ENCODE measurements at regions not wholly inside any gene's neighbourhood (a gene's known extent, or its start where the extent isn't known, plus 50 kb on each side); places are given as distances from the start of the nearest gene placed in this dataset.

DNA sequence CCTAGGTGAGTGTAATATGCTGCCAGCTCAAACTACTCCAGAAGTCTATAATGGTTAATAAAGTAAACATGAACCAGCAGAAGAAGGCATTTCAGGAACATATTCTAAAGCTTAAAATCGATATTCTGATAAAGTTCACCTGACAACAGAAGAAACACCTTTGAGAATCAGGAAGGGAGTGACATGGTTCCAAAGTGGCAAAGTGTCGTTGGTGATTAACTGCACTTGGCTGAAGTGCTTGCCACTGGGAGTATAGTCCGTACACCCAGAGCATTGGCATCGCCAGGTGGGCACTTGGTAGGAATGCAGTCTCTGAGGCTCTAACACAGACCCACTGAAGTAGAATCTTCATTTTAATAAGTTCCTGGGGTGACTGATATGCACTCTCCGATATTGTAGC lies 76.0 kb upstream of the H2AZ1 start:
- DNase-seq (ENCODE audit: extremely low spot score) = no peak
- no peak for TF ChIP-seq POLR2AphosphoS5 (IDR thresholded peaks at IDR 0.05)
- no peak for TF ChIP-seq EP300 (IDR thresholded peaks at IDR 0.05)
- TF ChIP-seq, protein P1, sequence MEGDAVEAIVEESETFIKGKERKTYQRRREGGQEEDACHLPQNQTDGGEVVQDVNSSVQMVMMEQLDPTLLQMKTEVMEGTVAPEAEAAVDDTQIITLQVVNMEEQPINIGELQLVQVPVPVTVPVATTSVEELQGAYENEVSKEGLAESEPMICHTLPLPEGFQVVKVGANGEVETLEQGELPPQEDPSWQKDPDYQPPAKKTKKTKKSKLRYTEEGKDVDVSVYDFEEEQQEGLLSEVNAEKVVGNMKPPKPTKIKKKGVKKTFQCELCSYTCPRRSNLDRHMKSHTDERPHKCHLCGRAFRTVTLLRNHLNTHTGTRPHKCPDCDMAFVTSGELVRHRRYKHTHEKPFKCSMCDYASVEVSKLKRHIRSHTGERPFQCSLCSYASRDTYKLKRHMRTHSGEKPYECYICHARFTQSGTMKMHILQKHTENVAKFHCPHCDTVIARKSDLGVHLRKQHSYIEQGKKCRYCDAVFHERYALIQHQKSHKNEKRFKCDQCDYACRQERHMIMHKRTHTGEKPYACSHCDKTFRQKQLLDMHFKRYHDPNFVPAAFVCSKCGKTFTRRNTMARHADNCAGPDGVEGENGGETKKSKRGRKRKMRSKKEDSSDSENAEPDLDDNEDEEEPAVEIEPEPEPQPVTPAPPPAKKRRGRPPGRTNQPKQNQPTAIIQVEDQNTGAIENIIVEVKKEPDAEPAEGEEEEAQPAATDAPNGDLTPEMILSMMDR (IDR thresholded peaks at IDR 0.05) = no peak
- TF ChIP-seq POLR2A (IDR thresholded peaks at IDR 0.05; ENCODE audit: low read depth) = no peak
- 81% methylated on average over 5 of the region's 5 CpGs for WGBS
- Histone ChIP-seq H3K4me1 (peaks cover 0 to 8% (median 3%) of the 10 kb centered on the region in 4 donors), H3K27me3 (no peaks in the 10 kb centered on the region), H3K36me3 (no peaks in the 10 kb centered on the region), H3K27ac (replicated peaks in 1 of 4) (no peak overlapping the region), H3K4me3 (no peak overlapping the region), H3K9me3 (no peaks in the 10 kb centered on the region)
- intact Hi-C loops (cut with DNase I) = no loop called here

DNA sequence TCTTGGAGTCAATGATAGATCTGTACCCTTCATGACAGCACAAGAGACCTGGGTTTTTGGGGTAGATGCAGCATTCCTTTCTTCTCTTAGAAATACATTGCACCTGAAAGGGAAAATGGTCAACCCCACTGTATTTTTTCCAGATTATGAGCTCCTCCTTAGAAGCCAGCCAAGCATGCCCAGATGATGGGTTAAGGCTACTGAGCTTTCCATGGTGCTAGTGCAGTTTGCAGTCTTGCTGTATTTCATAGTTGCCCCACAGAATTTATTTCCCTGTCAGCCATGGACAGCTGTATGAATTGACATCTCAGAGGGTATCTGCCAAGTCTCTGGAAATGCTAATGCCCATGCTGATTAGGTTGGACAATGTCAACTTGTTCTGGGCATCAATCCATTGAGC lies 73.7 kb upstream of the H2AZ1 start:
- intact Hi-C loops (cut with DNase I) = no loop called here
- Histone ChIP-seq H3K27me3 (no peaks in the 10 kb centered on the region), H3K4me1 (peaks cover 0 to 8% (median 3%) of the 10 kb centered on the region in 4 donors), H3K4me3 (no peak overlapping the region), H3K36me3 (no peaks in the 10 kb centered on the region), H3K9me3 (no peaks in the 10 kb centered on the region), H3K27ac (replicated peaks in 1 of 4) (no peak overlapping the region)
- no peak for TF ChIP-seq POLR2AphosphoS5 (IDR thresholded peaks at IDR 0.05)
- TF ChIP-seq POLR2A (IDR thresholded peaks at IDR 0.05; ENCODE audit: low read depth) = no peak
- TF ChIP-seq, protein P1 (IDR thresholded peaks at IDR 0.05) = no peak
- no peak for TF ChIP-seq EP300 (IDR thresholded peaks at IDR 0.05)
- DNase-seq (ENCODE audit: extremely low spot score) = no peak

DNA sequence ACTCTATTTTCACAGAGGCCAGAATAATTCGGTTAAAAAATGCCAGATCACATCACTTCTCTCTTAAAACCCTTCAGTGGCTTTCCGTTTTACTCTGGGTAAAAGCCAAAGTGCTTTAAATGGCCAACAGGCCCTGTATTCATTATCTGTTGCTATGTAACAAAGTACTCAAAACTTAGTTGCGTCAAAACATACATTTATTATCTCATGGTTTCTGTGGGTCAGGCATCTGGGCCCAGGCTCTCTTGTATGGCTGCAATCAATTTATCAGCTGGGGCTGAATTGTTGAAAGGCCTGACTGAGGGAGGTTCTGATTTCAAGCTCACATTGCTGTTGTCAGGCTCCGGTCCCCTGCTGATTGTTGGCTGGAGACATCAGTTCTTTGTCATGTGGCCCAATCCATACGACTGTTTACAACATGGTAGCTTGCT lies 72.7 kb upstream of the H2AZ1 start:
- no peaks in the 10 kb centered on the region for H3K36me3 ChIP-seq
- H3K27ac ChIP-seq (replicated peaks in 1 of 4) = no peak overlapping the region
- 33% methylated on average over 5 of the region's 5 CpGs for WGBS
- TF ChIP-seq, protein P1 (IDR thresholded peaks at IDR 0.05) = no peak
- TF ChIP-seq POLR2A (IDR thresholded peaks at IDR 0.05; ENCODE audit: low read depth) (no peak), POLR2AphosphoS5 (IDR thresholded peaks at IDR 0.05) (no peak), EP300 (IDR thresholded peaks at IDR 0.05) (no peak)
- DNase-seq (ENCODE audit: extremely low spot score) = no peak
- no peak overlapping the region for H3K4me3 ChIP-seq
- H3K4me1 ChIP-seq = peaks cover 0 to 8% (median 3%) of the 10 kb centered on the region in 4 donors
- intact Hi-C loops (cut with DNase I) = no loop called here
- H3K27me3 ChIP-seq = no peaks in the 10 kb centered on the region
- H3K9me3 ChIP-seq = no peaks in the 10 kb centered on the region

DNA sequence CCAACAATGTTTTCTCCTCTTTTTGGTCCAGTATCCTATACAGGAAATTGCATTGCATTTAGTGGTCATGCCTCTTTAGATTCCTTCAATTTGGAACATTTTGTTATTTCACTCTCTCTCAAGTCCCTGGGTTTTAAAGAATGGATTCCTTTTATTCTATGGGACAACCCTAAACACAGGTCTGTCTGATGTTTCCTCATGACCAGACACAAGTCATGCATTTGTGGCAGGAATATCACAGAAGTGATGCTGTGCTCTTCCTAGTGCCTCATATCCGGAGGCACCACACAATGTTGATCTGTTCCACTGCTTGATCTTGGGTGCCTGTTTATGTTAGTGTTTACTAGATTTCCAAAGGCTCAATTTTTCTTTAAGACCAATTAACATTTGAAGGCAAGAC lies 69.7 kb upstream of the H2AZ1 start:
- Histone ChIP-seq H3K27me3 (no peaks in the 10 kb centered on the region), H3K36me3 (no peaks in the 10 kb centered on the region), H3K27ac (replicated peaks in 1 of 4) (no peak overlapping the region), H3K4me1 (peaks cover 0 to 8% (median 3%) of the 10 kb centered on the region in 4 donors), H3K9me3 (no peaks in the 10 kb centered on the region), H3K4me3 (no peak overlapping the region)
- intact Hi-C loops (cut with DNase I) = no loop called here
- TF ChIP-seq POLR2AphosphoS5 (IDR thresholded peaks at IDR 0.05) (no peak), POLR2A (IDR thresholded peaks at IDR 0.05; ENCODE audit: low read depth) (no peak), EP300 (IDR thresholded peaks at IDR 0.05) (no peak)
- TF ChIP-seq, protein P1 (IDR thresholded peaks at IDR 0.05) = no peak
- no peak for DNase-seq (ENCODE audit: extremely low spot score)
- 92% methylated on average over 1 of the region's 1 CpG for WGBS

DNA sequence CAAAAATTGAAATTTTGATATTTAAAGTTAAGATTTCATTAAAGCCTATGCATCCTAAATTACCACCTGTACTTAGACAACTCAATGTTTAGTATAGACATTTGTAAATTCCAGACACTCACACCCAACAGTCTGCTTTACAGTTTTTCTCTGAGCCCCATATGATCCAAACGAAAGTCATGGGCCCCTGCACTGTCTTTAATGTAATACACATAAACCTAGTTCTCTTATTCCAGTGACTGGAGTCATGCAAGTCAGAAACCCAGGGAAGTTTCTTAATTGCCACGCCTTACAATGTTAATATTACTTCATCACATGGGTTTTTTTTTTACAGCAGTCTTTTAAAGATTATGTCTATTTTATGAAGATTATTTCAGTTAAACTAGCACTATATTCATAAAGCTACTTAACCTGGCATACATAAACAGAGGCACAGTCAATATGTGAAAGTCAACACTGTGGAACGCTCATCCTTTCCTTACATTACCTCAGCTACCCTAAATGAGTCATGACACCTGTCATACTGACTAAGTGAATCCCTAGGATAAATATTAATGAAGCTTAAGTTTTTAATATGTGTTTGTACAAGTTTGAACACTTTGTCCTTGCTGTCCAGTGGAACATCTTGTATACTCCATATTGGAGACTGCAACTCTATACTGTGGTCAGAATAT lies 67.7 kb upstream of the H2AZ1 start:
- Histone ChIP-seq H3K4me3 (no peak overlapping the region), H3K9me3 (no peaks in the 10 kb centered on the region), H3K27ac (replicated peaks in 1 of 4) (no peak overlapping the region), H3K4me1 (peaks cover 0 to 5% (median 2%) of the 10 kb centered on the region in 4 donors), H3K27me3 (no peaks in the 10 kb centered on the region), H3K36me3 (no peaks in the 10 kb centered on the region)
- TF ChIP-seq EP300 (IDR thresholded peaks at IDR 0.05) (no peak), POLR2AphosphoS5 (IDR thresholded peaks at IDR 0.05) (no peak), POLR2A (IDR thresholded peaks at IDR 0.05; ENCODE audit: low read depth) (no peak)
- TF ChIP-seq, protein P1 (IDR thresholded peaks at IDR 0.05) = no peak
- intact Hi-C loops (cut with DNase I) = no loop called here
- DNase-seq (ENCODE audit: extremely low spot score) = no peak
- 81% methylated on average over 3 of the region's 3 CpGs for WGBS
